Stimulated activated naive CD8-positive, alpha-beta T cell treated with anti-CD3 and anti-CD28 coated beads, Interleukin-15, amount 100 ng/mL, for 72 hours (primary cell): ENCODE measurements at regions not wholly inside any gene's neighbourhood (a gene's known extent, or its start where the extent isn't known, plus 50 kb on each side); places are given as distances from the start of the nearest gene placed in this dataset.
"Not testable (repeated sequence)": the region's sequence is repeated elsewhere in the genome, so short reads cannot be mapped to it uniquely, and the experiment has no call there.

ENCODE experiments used
- ATAC-seq: fragments of 150-1000 bp; cut with Tn5 transposase; 2 replicates; pipeline ENCODE4 v1.10.0; 2021; ENCODE audit warnings: mild to moderate bottlenecking, moderate library complexity
- DNase-seq, 2 donors: peaks; one replicate each; pipeline ENCODE4 v3.0.0; 2021 to 2022
- H3K27ac Mint-ChIP-seq, 2 donors: one replicate each; pipeline ENCODE4 v1.8.0; 2022; ENCODE audit warnings: mild to moderate bottlenecking in 2 of 2, mixed read lengths in 2 of 2, moderate library complexity in 2 of 2
- H3K27me3 Mint-ChIP-seq: one replicate; pipeline ENCODE4 v1.8.0; 2022; ENCODE audit warnings: mixed read lengths
- H3K4me1 Mint-ChIP-seq: one replicate; pipeline ENCODE4 v1.8.0; 2022; ENCODE audit warnings: mild to moderate bottlenecking, mixed read lengths
- H3K4me3 Mint-ChIP-seq, 2 donors: one replicate each; pipeline ENCODE4 v1.8.0; 2022; ENCODE audit warnings: mild to moderate bottlenecking in 2 of 2, mixed read lengths in 2 of 2, moderate library complexity in 1 of 2
- H3K9me3 Mint-ChIP-seq, 2 donors: one replicate each; pipeline ENCODE4 v1.8.0; 2022; ENCODE audit warnings: mixed read lengths in 2 of 2

GRCh38 chr16:60811657-60812056 lies 1224.6 kb downstream of the CDH8 start:
- no peak overlapping the region for H3K4me3 Mint-ChIP-seq
- ATAC-seq, result no peak
- DNase-seq, result no peak
- no peak overlapping the region for H3K27ac Mint-ChIP-seq
- H3K27me3 Mint-ChIP-seq, result no peaks in the 10 kb centered on the region
- peaks cover 11 to 21% of the 10 kb centered on the region in 2 donors for H3K9me3 Mint-ChIP-seq
- no peaks in the 10 kb centered on the region for H3K4me1 Mint-ChIP-seq

GRCh38 chr16:60811051-60811608 lies 1225.1 kb downstream of the CDH8 start:
- H3K27me3 Mint-ChIP-seq, result no peaks in the 10 kb centered on the region
- peaks cover 8 to 17% of the 10 kb centered on the region in 2 donors for H3K9me3 Mint-ChIP-seq
- H3K4me3 Mint-ChIP-seq, result no peak overlapping the region
- DNase-seq, result no peak
- no peak overlapping the region for H3K27ac Mint-ChIP-seq
- no peak for ATAC-seq
- no peaks in the 10 kb centered on the region for H3K4me1 Mint-ChIP-seq

GRCh38 chr16:60810250-60810649 lies 1226.0 kb downstream of the CDH8 start:
- Mint-ChIP-seq H3K4me1 (no peaks in the 10 kb centered on the region), H3K9me3 (peaks cover 10 to 20% of the 10 kb centered on the region in 2 donors), H3K27ac (no peak overlapping the region), H3K27me3 (no peaks in the 10 kb centered on the region), H3K4me3 (no peak overlapping the region)
- ATAC-seq (no peak), DNase-seq (no peak)

- Mint-ChIP-seq H3K27me3 (no peaks in the 10 kb centered on the region), H3K4me1 (no peaks in the 10 kb centered on the region), H3K9me3 (peaks cover 6 to 37% of the 10 kb centered on the region in 2 donors), H3K4me3 (no peak overlapping the region), H3K27ac (no peak overlapping the region)
- DNase-seq (no peak), ATAC-seq (no peak)
Measured at GRCh38 chr16:60792437-60792836, 1243.8 kb downstream of the CDH8 start.

- Mint-ChIP-seq H3K4me1 (no peaks in the 10 kb centered on the region), H3K27ac (no peak overlapping the region), H3K4me3 (no peak overlapping the region), H3K27me3 (no peaks in the 10 kb centered on the region), H3K9me3 (peaks cover 0 to 21% of the 10 kb centered on the region in 2 donors)
- ATAC-seq (no peak), DNase-seq (no peak)
Measured at GRCh38 chr16:60788631-60789030, 1247.6 kb downstream of the CDH8 start.

- H3K4me3 Mint-ChIP-seq, result no peak overlapping the region
- no peaks in the 10 kb centered on the region for H3K27me3 Mint-ChIP-seq
- no peaks in the 10 kb centered on the region for H3K4me1 Mint-ChIP-seq
- H3K9me3 Mint-ChIP-seq, result peaks cover 28 to 35% of the 10 kb centered on the region in 2 donors
- no peak for DNase-seq
- no peak for ATAC-seq
- no peak overlapping the region for H3K27ac Mint-ChIP-seq
Measured at GRCh38 chr16:60776281-60776680, 1260.0 kb downstream of the CDH8 start.

- no peak overlapping the region for H3K4me3 Mint-ChIP-seq
- ATAC-seq (no peak), DNase-seq (no peak)
- H3K27ac Mint-ChIP-seq, result no peak overlapping the region
- peaks cover 16 to 51% of the 10 kb centered on the region in 2 donors for H3K9me3 Mint-ChIP-seq
- H3K4me1 Mint-ChIP-seq, result no peaks in the 10 kb centered on the region
- no peaks in the 10 kb centered on the region for H3K27me3 Mint-ChIP-seq
Measured at GRCh38 chr16:60771138-60771537, 1265.1 kb downstream of the CDH8 start.

- not testable (repeated sequence) for H3K4me3 Mint-ChIP-seq, H3K27me3 Mint-ChIP-seq, H3K27ac Mint-ChIP-seq, H3K4me1 Mint-ChIP-seq, ATAC-seq, DNase-seq
- peaks cover 19 to 50% of the 10 kb centered on the region in 2 donors for H3K9me3 Mint-ChIP-seq
Measured at GRCh38 chr16:60770384-60770783, 1265.9 kb downstream of the CDH8 start.

GRCh38 chr16:60763869-60764268 lies 1272.4 kb downstream of the CDH8 start:
- no peaks in the 10 kb centered on the region for H3K27me3 Mint-ChIP-seq

GRCh38 chr16:60755907-60756306 lies 1280.3 kb downstream of the CDH8 start:
- Mint-ChIP-seq H3K4me1 (no peaks in the 10 kb centered on the region), H3K4me3 (no peak overlapping the region), H3K27me3 (no peaks in the 10 kb centered on the region), H3K27ac (no peak overlapping the region), H3K9me3 (no peaks in the 10 kb centered on the region)
- DNase-seq (no peak), ATAC-seq (no peak)

More at GRCh38 chr16:60763869-60764268, 1272.4 kb downstream of the CDH8 start:
- ATAC-seq, result no peak
- no peak for DNase-seq
- Mint-ChIP-seq H3K4me1 (no peaks in the 10 kb centered on the region), H3K4me3 (no peak overlapping the region), H3K9me3 (peaks cover 20 to 21% of the 10 kb centered on the region in 2 donors), H3K27ac (no peak overlapping the region)

GRCh38 chr16:60748366-60748765 lies 1287.9 kb downstream of the CDH8 start:
- H3K9me3 Mint-ChIP-seq, result peaks cover 13 to 36% of the 10 kb centered on the region in 2 donors
- H3K27ac Mint-ChIP-seq, result no peak overlapping the region
- no peaks in the 10 kb centered on the region for H3K4me1 Mint-ChIP-seq
- H3K27me3 Mint-ChIP-seq, result no peaks in the 10 kb centered on the region
- H3K4me3 Mint-ChIP-seq, result no peak overlapping the region
- DNase-seq (no peak), ATAC-seq (no peak)

GRCh38 chr16:60744198-60744597 lies 1292.0 kb downstream of the CDH8 start:
- DNase-seq, result no peak
- no peak overlapping the region for H3K27ac Mint-ChIP-seq
- no peak for ATAC-seq
- H3K9me3 Mint-ChIP-seq, result peaks cover 22 to 35% of the 10 kb centered on the region in 2 donors
- H3K4me3 Mint-ChIP-seq, result no peak overlapping the region
- no peaks in the 10 kb centered on the region for H3K4me1 Mint-ChIP-seq
- H3K27me3 Mint-ChIP-seq, result no peaks in the 10 kb centered on the region

- no peaks in the 10 kb centered on the region for H3K4me1 Mint-ChIP-seq
- ATAC-seq (no peak), DNase-seq (no peak)
- H3K9me3 Mint-ChIP-seq, result peaks cover 18% of the 10 kb centered on the region in 2 donors
- H3K4me3 Mint-ChIP-seq, result no peak overlapping the region
- H3K27ac Mint-ChIP-seq, result no peak overlapping the region
- no peaks in the 10 kb centered on the region for H3K27me3 Mint-ChIP-seq
Measured at GRCh38 chr16:60741810-60742209, 1294.4 kb downstream of the CDH8 start.

- no peaks in the 10 kb centered on the region for H3K4me1 Mint-ChIP-seq
- ATAC-seq (no peak), DNase-seq (no peak)
- no peak overlapping the region for H3K4me3 Mint-ChIP-seq
- H3K9me3 Mint-ChIP-seq, result peaks cover 22 to 25% of the 10 kb centered on the region in 2 donors
- no peak overlapping the region for H3K27ac Mint-ChIP-seq
- no peaks in the 10 kb centered on the region for H3K27me3 Mint-ChIP-seq
Measured at GRCh38 chr16:60739737-60740683, 1296.2 kb downstream of the CDH8 start.

GRCh38 chr16:60731329-60732050 lies 1304.7 kb downstream of the CDH8 start:
- no peak for DNase-seq
- Mint-ChIP-seq H3K4me3 (no peak overlapping the region), H3K9me3 (peaks cover 12 to 20% of the 10 kb centered on the region in 2 donors), H3K27me3 (no peaks in the 10 kb centered on the region), H3K27ac (no peak overlapping the region), H3K4me1 (no peaks in the 10 kb centered on the region)
- no peak for ATAC-seq

- ATAC-seq, result no peak
- Mint-ChIP-seq H3K27ac (no peak overlapping the region), H3K27me3 (no peaks in the 10 kb centered on the region), H3K4me1 (no peaks in the 10 kb centered on the region), H3K9me3 (peaks cover 11 to 14% of the 10 kb centered on the region in 2 donors), H3K4me3 (no peak overlapping the region)
- no peak for DNase-seq
Measured at GRCh38 chr16:60729051-60729450, 1307.2 kb downstream of the CDH8 start.
